GM10266 (cell line): ENCODE measurements at regions not wholly inside any gene's neighbourhood (a gene's known extent, or its start where the extent isn't known, plus 50 kb on each side); places are given as distances from the start of the nearest gene placed in this dataset.

Experiments
- DNase-seq: peaks from one replicate; pipeline ENCODE4 v3.0.0; 2012; ENCODE audit errors: extremely low spot score
- CTCF ChIP-seq: IDR thresholded peaks from 2 replicates; pipeline ENCODE4 v1.5.1; 2012; ENCODE audit warnings: mild to moderate bottlenecking, low read depth; ENCODE audit not compliant: control insufficient read depth, insufficient read depth; ENCODE audit errors: missing control alignments

GRCh38 chr13:64985075-64985474, 2245.1 kb downstream of the PCDH9 start:
- no peak for TF ChIP-seq CTCF
- no peak for DNase-seq

DNA sequence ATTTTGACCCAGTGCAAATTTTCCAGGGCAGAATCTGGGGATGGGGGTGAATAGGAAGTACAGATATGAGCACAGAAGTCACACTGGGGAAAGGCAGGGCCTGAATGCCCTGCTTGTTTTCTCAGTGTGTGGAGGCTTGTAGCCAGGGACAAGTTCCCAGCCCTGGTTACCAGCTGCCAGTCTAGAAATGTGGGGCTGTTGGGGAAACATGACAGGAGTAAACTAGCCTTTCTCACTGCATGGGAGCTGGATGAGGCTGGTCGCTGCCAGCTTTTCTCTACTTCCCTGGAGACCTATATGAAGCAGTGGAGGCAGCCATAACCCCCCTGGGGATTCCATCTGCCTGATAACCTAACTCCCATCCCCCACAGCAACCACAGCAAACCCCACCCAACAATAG, 2267.7 kb downstream of the PCDH9 start:
- TF ChIP-seq CTCF = no peak
- DNase-seq = no peak

GRCh38 chr13:64959276-64959675, 2270.9 kb downstream of the PCDH9 start:
- no peak for TF ChIP-seq CTCF

GRCh38 chr13:64958106-64958505, 2272.0 kb downstream of the PCDH9 start:
- TF ChIP-seq CTCF = no peak
- no peak for DNase-seq

More at GRCh38 chr13:64959276-64959675, 2270.9 kb downstream of the PCDH9 start:
- no peak for DNase-seq

DNA sequence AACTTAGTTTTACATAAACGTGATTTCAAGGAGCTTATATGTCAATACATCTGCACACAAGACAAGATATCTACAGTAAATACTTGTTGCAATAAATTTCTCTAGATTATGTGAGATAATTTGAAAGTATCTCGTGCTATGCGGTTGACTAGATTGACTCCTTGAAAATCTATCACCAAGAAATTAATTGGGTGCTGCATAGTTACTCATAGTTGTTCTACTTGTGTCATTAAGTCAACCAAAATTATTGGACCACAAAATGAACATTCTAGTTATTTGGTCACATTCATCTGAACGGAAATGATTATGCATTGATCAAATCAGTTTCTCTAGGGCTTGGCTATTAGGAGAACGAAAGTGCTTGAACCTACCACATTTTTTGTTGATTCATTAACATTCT, 2291.5 kb downstream of the PCDH9 start:
- no peak for TF ChIP-seq CTCF
- no peak for DNase-seq

- no peak for DNase-seq
- no peak for TF ChIP-seq CTCF
Measured at GRCh38 chr13:64937302-64937701, 2292.8 kb downstream of the PCDH9 start.

DNA sequence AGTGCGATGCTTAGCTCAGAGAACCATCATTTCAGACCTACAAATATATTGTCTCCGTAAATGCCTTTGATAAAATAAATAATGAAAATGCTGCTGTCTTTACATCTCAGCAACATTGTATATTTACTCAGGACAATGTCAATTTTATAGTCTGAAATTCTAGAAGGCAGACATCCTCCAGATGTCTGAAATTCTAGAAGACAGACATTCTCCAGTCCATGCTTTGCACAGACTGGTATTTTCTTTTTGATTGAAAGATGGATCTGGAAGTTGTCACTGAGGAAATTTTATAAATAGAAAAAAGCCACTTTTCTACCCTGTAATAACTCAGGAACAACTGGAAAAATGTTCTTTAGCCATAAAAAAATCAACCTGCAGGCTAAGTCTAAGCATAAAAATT, 2293.3 kb downstream of the PCDH9 start:
- no peak for DNase-seq
- no peak for TF ChIP-seq CTCF
